MM.1S (cell line): ENCODE measurements at regions not wholly inside any gene's neighbourhood (a gene's known extent, or its start where the extent isn't known, plus 50 kb on each side); places are given as distances from the start of the nearest gene placed in this dataset.

Experiments
- EZH2 ChIP-seq: fragments of 300-600 bp; sonication (generic); optimal IDR thresholded peaks from 2 replicates; pipeline ENCODE3; 2017; ENCODE audit warnings: low read depth, mild to moderate bottlenecking, antibody characterized with exemption, low read length, mixed read lengths
- TF ChIP-seq, protein P1 (sequence below): fragments of 300-600 bp; sonication (generic); IDR thresholded peaks from 2 replicates; pipeline ENCODE4 v1.5.1; 2016; ENCODE audit warnings: antibody characterized with exemption, low read length, mixed read lengths

DNA sequence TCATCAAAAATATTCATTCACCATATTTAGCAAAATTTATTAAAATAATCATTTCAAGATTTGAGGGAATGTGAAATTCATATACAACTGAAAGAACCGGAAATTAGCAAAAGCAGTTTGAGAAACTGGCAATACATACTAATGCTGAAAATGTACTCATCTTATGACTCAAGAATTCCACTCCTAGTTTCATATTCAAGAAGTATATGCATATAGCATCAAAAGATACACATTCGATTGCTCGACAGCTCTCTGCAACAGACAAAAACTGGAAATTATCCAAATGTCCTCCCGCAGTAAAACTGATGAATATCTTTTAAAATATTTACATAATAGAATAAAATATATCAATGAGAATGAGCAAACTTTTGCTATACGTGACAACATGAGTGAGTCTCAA is 189.2 kb upstream of the MGAT4C start:
- TF ChIP-seq, protein P1, sequence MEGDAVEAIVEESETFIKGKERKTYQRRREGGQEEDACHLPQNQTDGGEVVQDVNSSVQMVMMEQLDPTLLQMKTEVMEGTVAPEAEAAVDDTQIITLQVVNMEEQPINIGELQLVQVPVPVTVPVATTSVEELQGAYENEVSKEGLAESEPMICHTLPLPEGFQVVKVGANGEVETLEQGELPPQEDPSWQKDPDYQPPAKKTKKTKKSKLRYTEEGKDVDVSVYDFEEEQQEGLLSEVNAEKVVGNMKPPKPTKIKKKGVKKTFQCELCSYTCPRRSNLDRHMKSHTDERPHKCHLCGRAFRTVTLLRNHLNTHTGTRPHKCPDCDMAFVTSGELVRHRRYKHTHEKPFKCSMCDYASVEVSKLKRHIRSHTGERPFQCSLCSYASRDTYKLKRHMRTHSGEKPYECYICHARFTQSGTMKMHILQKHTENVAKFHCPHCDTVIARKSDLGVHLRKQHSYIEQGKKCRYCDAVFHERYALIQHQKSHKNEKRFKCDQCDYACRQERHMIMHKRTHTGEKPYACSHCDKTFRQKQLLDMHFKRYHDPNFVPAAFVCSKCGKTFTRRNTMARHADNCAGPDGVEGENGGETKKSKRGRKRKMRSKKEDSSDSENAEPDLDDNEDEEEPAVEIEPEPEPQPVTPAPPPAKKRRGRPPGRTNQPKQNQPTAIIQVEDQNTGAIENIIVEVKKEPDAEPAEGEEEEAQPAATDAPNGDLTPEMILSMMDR = no peak
- no peak for TF ChIP-seq EZH2
